GM23338 (cell line): ENCODE measurements at regions not wholly inside any gene's neighbourhood (a gene's known extent, or its start where the extent isn't known, plus 50 kb on each side); places are given as distances from the start of the nearest gene placed in this dataset.

Source experiments
- ATAC-seq: fragments of 200-7000 bp; cut with Tn5 transposase; 3 replicates; pipeline ENCODE4 v1.9.1; 2020
- DNase-seq: peaks from one replicate; pipeline ENCODE4 v3.0.0-alpha.2; 2015; ENCODE audit warnings: low spot score
- H2AFZ ChIP-seq: fragments of 200-600 bp; sonication (generic); 2 replicates; pipeline ENCODE4 v1.8.0; 2016; ENCODE audit warnings: antibody characterized with exemption, mild to moderate bottlenecking, moderate library complexity
- H3F3A ChIP-seq: fragments of 200-600 bp; sonication (generic); replicated peaks from 2 replicates; pipeline ENCODE4 v1.8.0; 2017; ENCODE audit warnings: antibody characterized with exemption, mixed run types, low read depth
- H3K27ac ChIP-seq: fragments of 200-600 bp; sonication (generic); 2 replicates; pipeline ENCODE4 v1.6.1; 2016; ENCODE audit warnings: low read depth
- H3K27me3 ChIP-seq: fragments of 200-600 bp; sonication (generic); 2 replicates; pipeline ENCODE4 v1.8.0; 2016; ENCODE audit warnings: mild to moderate bottlenecking, mixed run types, moderate library complexity; ENCODE audit not compliant: insufficient read depth
- H3K36me3 ChIP-seq: fragments of 200-600 bp; sonication (generic); 2 replicates; pipeline ENCODE4 v1.8.0; 2016; ENCODE audit warnings: mild to moderate bottlenecking; ENCODE audit not compliant: insufficient read depth
- H3K4me1 ChIP-seq: fragments of 200-600 bp; sonication (generic); 2 replicates; pipeline ENCODE4 v1.8.0; 2016; ENCODE audit warnings: mild to moderate bottlenecking, moderate library complexity; ENCODE audit not compliant: insufficient read depth
- H3K4me2 ChIP-seq: fragments of 200-600 bp; sonication (generic); 2 replicates; pipeline ENCODE4 v1.7.1; 2017; ENCODE audit warnings: mixed run types
- H3K4me3 ChIP-seq: fragments of 200-600 bp; sonication (generic); 2 replicates; pipeline ENCODE4 v1.6.1; 2016; ENCODE audit warnings: mixed run types
- H3K79me2 ChIP-seq: fragments of 200-600 bp; sonication (generic); replicated peaks from 2 replicates; pipeline ENCODE4 v1.8.0; 2017; ENCODE audit warnings: mild to moderate bottlenecking; ENCODE audit not compliant: insufficient read depth
- H3K9me2 ChIP-seq: fragments of 200-600 bp; sonication (generic); 2 replicates; pipeline ENCODE4 v1.8.0; 2017; ENCODE audit not compliant: insufficient read depth
- H4K20me1 ChIP-seq: fragments of 200-600 bp; sonication (generic); replicated peaks from 2 replicates; pipeline ENCODE4 v1.8.0; 2017; ENCODE audit warnings: mild to moderate bottlenecking; ENCODE audit not compliant: insufficient read depth
- H3K27ac Mint-ChIP-seq: 2 replicates; pipeline ENCODE4 v1.8.0; 2020; ENCODE audit warnings: inconsistent platforms, mild to moderate bottlenecking, moderate library complexity, mixed read lengths
- H3K27me3 Mint-ChIP-seq: 3 replicates; pipeline ENCODE4 v1.8.0; 2022; ENCODE audit warnings: low read depth, mild to moderate bottlenecking, moderate library complexity, mixed read lengths, inconsistent platforms; ENCODE audit not compliant: insufficient read depth, poor library complexity
- H3K36me3 Mint-ChIP-seq: 3 replicates; pipeline ENCODE4 v1.8.0; 2021; ENCODE audit warnings: low read depth, mild to moderate bottlenecking, inconsistent platforms, moderate library complexity, mixed read lengths
- H3K4me1 Mint-ChIP-seq: 3 replicates; pipeline ENCODE4 v1.8.0; 2020; ENCODE audit warnings: mild to moderate bottlenecking, inconsistent platforms, mixed read lengths
- H3K4me3 Mint-ChIP-seq: 3 replicates; pipeline ENCODE4 v1.8.0; 2021; ENCODE audit warnings: moderate library complexity, mild to moderate bottlenecking, inconsistent platforms, mixed read lengths
- H3K9me3 Mint-ChIP-seq: 3 replicates; pipeline ENCODE4 v1.8.0; 2020; ENCODE audit warnings: moderate library complexity, mild to moderate bottlenecking, inconsistent platforms, mixed read lengths
- CREB1 ChIP-seq: fragments of 250-450 bp; sonication (Bioruptor Pico); IDR thresholded peaks from 2 replicates; pipeline ENCODE4 v1.5.0; 2020; ENCODE audit warnings: low read depth, mild to moderate bottlenecking, moderate library complexity
- ETS1 ChIP-seq: IDR thresholded peaks from 2 replicates; pipeline ENCODE4 v1.6.1; 2016; ENCODE audit warnings: antibody characterized with exemption
- EZH2 ChIP-seq: fragments of 200-600 bp; sonication (generic); IDR thresholded peaks from one replicate; pipeline ENCODE4 v1.8.0; 2017; ENCODE audit warnings: antibody characterized with exemption, mild to moderate bottlenecking, low read depth; ENCODE audit not compliant: unreplicated experiment
- REST ChIP-seq: IDR thresholded peaks from one replicate; pipeline ENCODE4 v1.6.1; 2018; ENCODE audit warnings: antibody characterized with exemption; ENCODE audit not compliant: unreplicated experiment
- ZNF331 ChIP-seq: fragments of 250-450 bp; sonication (Bioruptor Pico); IDR thresholded peaks from 2 replicates; pipeline ENCODE4 v1.5.0; 2020; ENCODE audit warnings: low read depth, mild to moderate bottlenecking, moderate library complexity

- no peak for TF ChIP-seq ETS1
- no peak for TF ChIP-seq CREB1
Observed at GRCh38 chr3:22507709-22508108, 695.4 kb upstream of the UBE2E2 start (continued).

DNA sequence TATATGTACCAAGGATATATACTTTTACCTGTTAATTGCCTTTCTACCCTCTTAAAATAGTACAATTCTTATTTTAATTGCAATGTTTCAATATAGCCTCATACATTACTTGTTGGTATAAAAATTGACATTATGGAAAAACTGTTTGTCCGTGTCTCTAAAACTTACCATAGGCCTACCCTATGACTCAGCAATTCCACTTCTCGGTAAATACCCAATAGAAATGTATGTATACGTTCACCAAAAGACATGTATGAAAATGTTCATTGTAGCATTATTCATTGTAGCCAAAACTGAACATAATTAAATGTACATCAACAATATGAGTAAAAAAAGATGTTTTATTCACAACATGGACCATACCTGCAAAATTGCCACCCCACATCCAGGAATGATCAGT is 679.2 kb upstream of the UBE2E2 start:
- Mint-ChIP-seq H3K4me3 (no peak overlapping the region), H3K27me3 (no peaks in the 10 kb centered on the region), H3K9me3 (peaks cover 5% of the 10 kb centered on the region; the same call in 1 of the 3 replicates), H3K27ac (no peak overlapping the region), H3K4me1 (no peaks in the 10 kb centered on the region), H3K36me3 (no peaks in the 10 kb centered on the region; the same call in 2 of the 3 replicates)
- Histone ChIP-seq H3K4me3 (no peak overlapping the region), H3K9me2 (no peaks in the 10 kb centered on the region), H3K27ac (no peak overlapping the region), H3K4me1 (no peaks in the 10 kb centered on the region), H2AFZ (no peak overlapping the region), H3K27me3 (no peaks in the 10 kb centered on the region), H3K79me2 (no peaks in the 10 kb centered on the region), H3K36me3 (no peaks in the 10 kb centered on the region), H4K20me1 (no peaks in the 10 kb centered on the region), H3K4me2 (no peak overlapping the region), H3F3A (no peaks in the 10 kb centered on the region)
- no peak for TF ChIP-seq EZH2
- DNase-seq (no peak), ATAC-seq (no peak)

- no peak overlapping the region for H3K4me2 ChIP-seq
- Mint-ChIP-seq H3K27me3 (no peaks in the 10 kb centered on the region), H3K27ac (no peak overlapping the region), H3K36me3 (no peaks in the 10 kb centered on the region), H3K4me3 (no peak overlapping the region), H3K9me3 (0 out of 3 replicates have a peak, but pooled peaks cover 4% of the 10 kb centered on the region), H3K4me1 (no peaks in the 10 kb centered on the region)
- TF ChIP-seq ETS1 (no peak), REST (no peak), ZNF331 (CRISPR knock-in tag) (no peak)
- no peaks in the 10 kb centered on the region for H3K9me2 ChIP-seq
- no peak for ATAC-seq
- no peaks in the 10 kb centered on the region for H3F3A ChIP-seq
- H3K4me1 ChIP-seq = no peaks in the 10 kb centered on the region
- H4K20me1 ChIP-seq = no peaks in the 10 kb centered on the region
- no peaks in the 10 kb centered on the region for H3K27me3 ChIP-seq
- H3K79me2 ChIP-seq = no peaks in the 10 kb centered on the region
- no peak for DNase-seq
- H3K4me3 ChIP-seq = no peak overlapping the region
- no peak overlapping the region for H2AFZ ChIP-seq
- no peaks in the 10 kb centered on the region for H3K36me3 ChIP-seq
- no peak overlapping the region for H3K27ac ChIP-seq
Observed at GRCh38 chr3:22526266-22526837, 676.8 kb upstream of the UBE2E2 start.
